DND-41 (cell line): ENCODE measurements at regions not wholly inside any gene's neighbourhood (a gene's known extent, or its start where the extent isn't known, plus 50 kb on each side); places are given as distances from the start of the nearest gene placed in this dataset.

Experiments
- CTCF ChIP-seq: IDR thresholded peaks from 2 replicates; pipeline ENCODE4 v1.5.1; 2012; ENCODE audit warnings: borderline replicate concordance, low read length, moderate library complexity, mild to moderate bottlenecking; ENCODE audit not compliant: poor library complexity, severe bottlenecking; ENCODE audit errors: extremely low read depth
- EZH2 ChIP-seq: IDR thresholded peaks from 3 replicates; pipeline ENCODE4 v1.6.1; 2012; ENCODE audit warnings: borderline replicate concordance, low read depth, mild to moderate bottlenecking, moderate library complexity, low read length, inconsistent platforms; ENCODE audit not compliant: severe bottlenecking

DNA sequence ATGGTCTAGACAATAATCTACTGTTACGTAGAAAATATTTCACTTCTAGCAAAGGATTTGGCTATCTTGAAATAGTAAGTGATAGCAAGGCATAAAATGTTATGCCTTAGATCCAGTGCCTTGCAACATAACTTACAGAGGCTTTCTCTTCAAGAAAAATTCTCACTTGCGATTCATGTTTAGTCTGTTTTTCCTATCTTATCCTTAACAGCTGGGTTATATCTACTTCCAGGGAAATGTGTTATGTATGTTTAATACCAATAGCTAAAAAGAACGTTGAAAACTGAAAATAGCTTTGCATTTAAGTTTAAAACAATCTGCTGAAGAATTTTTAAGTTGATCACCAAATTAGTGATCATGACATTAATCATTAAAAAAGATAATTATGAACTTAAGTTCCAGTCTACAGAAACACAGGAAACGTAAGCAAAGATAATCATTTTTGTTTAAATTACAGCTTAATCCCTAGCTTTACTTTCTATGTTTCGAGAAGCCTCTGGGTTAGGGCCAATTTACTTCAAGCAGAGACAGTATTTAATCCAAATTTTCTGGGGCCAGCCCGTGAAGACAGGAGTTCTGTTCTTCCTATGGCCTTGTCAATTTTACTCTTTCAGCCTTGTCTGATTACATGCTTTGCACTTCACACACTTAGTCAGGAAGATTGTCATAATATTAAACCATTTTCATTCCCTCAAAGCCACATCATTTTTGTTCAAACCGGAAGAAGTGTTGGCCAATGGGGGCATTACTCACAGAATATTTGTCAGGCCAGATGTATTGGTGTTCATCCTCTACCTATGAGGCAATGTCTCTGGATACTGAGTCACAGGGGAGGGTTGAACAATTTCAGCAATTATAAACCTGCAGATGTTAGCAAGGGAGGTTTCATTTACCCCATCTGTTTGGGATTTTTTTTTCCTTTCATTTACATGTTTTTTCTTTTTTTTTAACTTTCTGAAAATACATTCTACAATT is 1132.9 kb upstream of the ZEB2 start:
- no peak for TF ChIP-seq CTCF
- no peak for TF ChIP-seq EZH2
